ENCODE measurements at regions not wholly inside any gene's neighbourhood (a gene's known extent, or its start where the extent isn't known, plus 50 kb on each side); places are given as distances from the start of the nearest gene placed in this dataset.
"Not testable (repeated sequence)": the region's sequence is repeated elsewhere in the genome, so short reads cannot be mapped to it uniquely, and the experiment has no call there.

DNA sequence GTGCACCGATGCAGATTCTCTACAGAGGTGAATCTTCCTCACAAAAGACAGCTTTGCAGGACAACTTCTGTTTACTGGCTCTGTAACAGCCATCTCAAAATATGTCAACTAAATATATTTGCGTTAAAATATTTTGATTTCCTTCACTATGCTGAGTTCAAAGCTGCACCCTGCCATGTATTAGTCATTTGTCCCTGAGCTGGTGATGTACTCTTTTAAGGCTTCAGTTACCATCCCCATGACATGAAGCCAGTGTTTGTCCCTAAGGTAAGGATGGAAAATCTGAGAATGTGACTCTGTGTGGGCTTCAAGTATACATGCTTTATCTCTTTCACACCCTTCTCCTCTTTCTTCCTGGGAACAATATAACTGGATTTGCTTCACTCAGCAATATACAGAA is 70.2 kb upstream of the BTG3 start:
- intact Hi-C loops (cut with DNase I), result loop anchor here (5.0 kb wide), 1 partner anchor 129 kb away; no protein-coding TSS in a partner anchor
- DNase-seq, result no peak

DNA sequence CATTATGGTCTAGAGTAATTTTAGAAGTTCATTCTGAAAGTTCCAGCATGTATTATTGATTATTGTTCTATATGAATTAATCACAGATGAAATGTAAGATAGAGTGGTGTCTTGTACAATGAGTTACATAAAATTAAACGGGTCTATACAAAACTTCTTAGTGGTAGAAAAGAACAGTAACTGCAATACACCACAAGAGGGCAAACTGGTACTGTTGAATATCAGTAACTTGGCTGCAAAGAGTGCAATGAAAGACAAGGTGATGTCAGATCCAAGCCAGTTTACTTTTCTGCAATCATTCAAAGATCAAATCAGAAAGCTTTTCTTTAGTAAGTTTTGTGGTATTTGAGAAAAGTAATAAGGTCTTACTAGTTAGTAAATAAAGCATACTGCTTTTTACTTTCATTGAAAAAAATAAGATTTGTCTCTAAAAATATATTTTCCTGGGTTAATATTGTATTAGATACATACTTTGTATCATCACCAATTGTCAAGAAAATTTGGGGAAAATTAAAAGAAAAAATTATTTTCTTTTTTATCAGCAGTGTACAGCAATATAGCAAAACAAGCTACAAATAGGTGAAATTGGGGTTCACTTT is 66.4 kb upstream of the BTG3 start:
- DNase-seq, result no peak
- intact Hi-C loops (cut with DNase I), result loop anchor here (1.0 kb wide), 2 partner anchors 224 to 246 kb away; no protein-coding TSS in a partner anchor

DNA sequence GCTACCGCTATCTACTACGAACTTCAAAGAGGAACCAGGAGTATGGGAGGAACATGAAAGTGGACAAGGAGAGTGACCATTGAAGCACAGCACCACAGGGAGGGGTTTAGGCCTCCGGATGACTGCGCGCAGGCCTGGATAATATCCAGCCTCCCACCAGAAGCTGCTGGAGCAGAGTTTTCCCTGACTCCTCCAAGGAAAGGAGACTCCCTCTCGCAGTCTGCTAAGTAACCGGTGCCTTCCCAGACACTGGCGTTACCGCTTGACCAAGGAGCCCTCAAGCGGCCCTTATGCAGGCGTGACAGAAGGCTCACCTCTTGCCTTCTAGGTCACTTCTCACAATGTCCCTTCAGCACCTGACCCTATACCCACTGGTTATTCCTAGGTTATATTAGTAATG is 64.2 kb upstream of the BTG3 start:
- intact Hi-C loops (cut with DNase I); DNase-seq: not testable (repeated sequence)

DNA sequence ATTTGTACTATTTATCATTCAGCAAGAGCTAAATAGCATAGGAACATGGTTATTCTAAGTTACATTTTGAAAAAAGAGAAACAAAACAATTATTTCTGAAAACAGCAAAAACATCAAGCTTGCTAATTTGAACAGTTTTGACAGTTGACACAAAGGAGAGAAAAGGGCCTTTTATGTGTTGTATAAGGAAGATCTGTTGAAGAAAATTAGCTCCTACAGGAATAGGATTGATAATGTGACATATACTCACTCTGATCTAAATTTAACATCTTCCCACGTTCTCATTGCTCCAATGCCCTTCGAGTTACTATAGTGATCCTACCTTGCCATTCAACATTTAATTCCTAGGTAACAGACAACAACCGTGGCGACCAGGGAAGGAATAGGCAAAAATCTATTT is 61.4 kb upstream of the BTG3 start:
- intact Hi-C loops (cut with DNase I), result no loop called here
- no peak for DNase-seq

DNA sequence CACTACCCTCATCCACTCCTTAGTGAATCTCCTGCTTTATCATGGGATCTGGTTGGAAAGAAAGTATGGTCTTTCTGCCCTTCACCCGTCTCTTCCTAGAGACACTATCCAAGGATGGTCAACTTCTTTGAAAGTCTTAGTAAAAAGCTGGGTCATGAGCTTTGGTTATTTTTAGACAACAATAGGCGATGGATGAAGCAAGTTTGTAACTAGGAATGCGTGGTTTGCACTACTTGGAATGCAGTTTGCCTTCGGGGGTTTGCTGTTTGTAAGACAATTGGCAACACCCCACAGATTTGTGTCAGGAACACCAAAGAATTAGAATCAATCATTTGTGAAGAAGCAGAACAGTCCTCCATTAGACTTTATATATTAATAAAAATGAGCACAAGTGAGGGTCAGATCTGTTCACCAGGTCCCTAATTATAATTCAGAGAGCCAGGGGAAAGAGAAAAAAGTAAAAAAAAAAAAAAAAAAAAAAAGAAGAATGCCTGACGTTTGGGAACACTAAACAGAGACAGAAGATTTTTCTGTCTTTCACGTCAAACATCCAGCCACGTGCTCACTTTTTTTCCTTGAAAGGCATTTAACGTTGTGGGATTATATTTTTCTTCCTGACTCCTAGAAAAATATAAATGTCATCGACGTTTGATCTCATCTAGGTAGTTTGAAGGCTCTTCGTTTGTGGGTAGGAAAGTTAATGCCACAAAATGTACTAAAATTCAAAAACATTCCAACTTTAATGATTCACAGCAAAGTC is 60.7 kb upstream of the BTG3 start:
- DNase-seq, result no peak
- intact Hi-C loops (cut with DNase I), result no loop called here

DNA sequence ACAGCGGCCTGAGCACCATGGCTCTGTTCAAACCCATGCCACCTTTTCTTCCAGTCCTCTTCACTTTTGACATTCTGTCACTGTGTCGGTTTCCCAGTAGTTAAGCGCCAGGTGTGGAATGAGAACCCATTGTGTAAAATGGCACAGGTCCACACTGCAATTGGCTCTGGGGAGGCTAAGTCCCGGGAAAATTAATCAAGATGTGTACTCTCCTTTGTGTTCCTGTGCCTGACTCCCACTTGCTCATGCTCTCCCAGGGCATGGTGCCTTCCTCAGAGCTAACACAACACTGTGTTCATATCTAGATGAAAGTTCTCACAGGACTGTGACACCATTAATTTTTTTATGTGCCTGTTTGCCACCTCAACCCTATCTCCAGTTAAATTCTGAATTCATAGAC is 59.0 kb upstream of the BTG3 start:
- intact Hi-C loops (cut with DNase I), result no loop called here
- DNase-seq, result no peak

DNA sequence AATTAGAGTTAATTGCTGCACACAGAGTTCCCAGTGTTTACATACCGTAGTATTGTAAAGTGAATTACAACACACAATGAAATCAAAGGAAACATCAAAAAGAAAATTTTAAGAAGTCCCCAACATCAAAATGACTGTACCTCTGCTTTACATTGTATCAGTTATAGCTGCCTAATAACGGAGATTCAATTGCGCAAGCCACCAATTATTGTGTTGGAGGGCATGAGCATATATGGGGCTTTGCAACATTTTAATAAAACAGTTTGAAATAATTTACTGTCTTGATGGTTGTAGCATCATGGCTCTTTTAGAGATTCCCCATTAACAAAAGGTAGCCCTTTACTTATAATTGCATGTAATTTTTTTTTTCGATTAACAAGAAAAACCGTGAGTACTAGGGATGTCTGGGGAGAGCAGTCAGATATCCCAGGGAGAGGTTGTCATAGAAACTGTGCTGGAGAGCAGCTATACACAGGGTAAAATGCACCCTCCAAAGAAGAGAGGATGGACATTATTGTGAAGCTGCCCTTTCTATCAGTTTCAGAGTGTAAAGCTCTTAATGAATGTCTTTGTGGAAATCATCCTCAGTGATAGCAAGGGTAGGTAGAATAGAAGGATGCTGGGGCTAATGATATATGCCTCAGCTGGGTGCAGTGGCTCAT is 55.9 kb upstream of the BTG3 start:
- DNase-seq, result no peak
- intact Hi-C loops (cut with DNase I), result no loop called here

DNA sequence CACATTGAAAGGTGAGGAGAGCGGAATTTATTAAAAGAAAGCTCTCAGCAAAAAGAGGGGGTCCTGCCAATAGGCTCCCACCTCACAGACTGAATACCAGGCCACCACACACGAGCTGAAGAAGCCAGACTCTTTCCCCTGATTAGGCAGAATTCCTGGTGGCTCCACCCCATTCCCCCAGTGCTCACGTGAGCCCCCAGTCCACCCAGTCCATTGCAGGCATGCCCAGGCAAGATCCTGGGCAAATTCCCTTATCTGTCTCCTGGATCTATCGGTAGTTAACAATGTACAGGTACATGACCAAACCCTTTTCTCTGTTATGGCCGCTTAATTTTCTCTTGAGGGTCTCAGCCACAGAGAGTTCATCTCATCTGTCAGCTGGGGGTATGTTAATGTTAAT is 54.6 kb upstream of the BTG3 start:
- DNase-seq, result no peak
- intact Hi-C loops (cut with DNase I), result no loop called here
